GM12878 (cell line): ENCODE measurements at regions not wholly inside any gene's neighbourhood (a gene's known extent, or its start where the extent isn't known, plus 50 kb on each side); places are given as distances from the start of the nearest gene placed in this dataset.
A peak's percentile ranks its signal among the peaks of the same experiment; 100 is the strongest.

Source experiments
- DPF2 ChIP-seq: fragments of 450-650 bp; IDR thresholded peaks from 2 replicates; pipeline ENCODE4 v1.6.1; 2017; ENCODE audit warnings: mild to moderate bottlenecking
- FOXM1 ChIP-seq: IDR thresholded peaks from 2 replicates; pipeline ENCODE4 v1.6.1; 2012; ENCODE audit warnings: low read depth, mild to moderate bottlenecking, inconsistent platforms, low read length, moderate library complexity
- HCFC1 ChIP-seq: fragments of 150-350 bp; IDR thresholded peaks from 2 replicates; pipeline ENCODE4 v1.6.1; 2014; ENCODE audit warnings: low read length
- JUNB ChIP-seq: IDR thresholded peaks from 2 replicates; pipeline ENCODE4 v1.6.1; 2016; ENCODE audit warnings: antibody characterized with exemption, mild to moderate bottlenecking
- MXI1 ChIP-seq: fragments of 150-350 bp; IDR thresholded peaks from 2 replicates; pipeline ENCODE4 v1.6.1; 2011; ENCODE audit warnings: low read depth, mild to moderate bottlenecking, inconsistent platforms, low read length, improper control_type of control experiment
- NFXL1 ChIP-seq: fragments of 450-650 bp; IDR thresholded peaks from 2 replicates; pipeline ENCODE4 v1.6.1; 2017; ENCODE audit warnings: antibody characterized with exemption, mild to moderate bottlenecking, borderline replicate concordance
- NFYA ChIP-seq: IDR thresholded peaks from 2 replicates; pipeline ENCODE4 v1.6.1; 2011; ENCODE audit warnings: low read depth, mild to moderate bottlenecking, low read length, improper control_type of control experiment, borderline replicate concordance
- NFYB ChIP-seq: IDR thresholded peaks from 2 replicates; pipeline ENCODE4 v1.6.1; 2011; ENCODE audit warnings: low read depth, mild to moderate bottlenecking, low read length, improper control_type of control experiment, moderate library complexity; ENCODE audit not compliant: insufficient read depth
- NRF1 ChIP-seq: conservative IDR thresholded peaks from 2 replicates; pipeline ENCODE4 v1.6.1; 2011; ENCODE audit warnings: mild to moderate bottlenecking, low read depth, low read length, improper control_type of control experiment
- RAD21 ChIP-seq: IDR thresholded peaks from 2 replicates; pipeline ENCODE4 v1.6.1; 2011; ENCODE audit warnings: mild to moderate bottlenecking, low read depth, low read length, moderate library complexity; ENCODE audit not compliant: insufficient read depth
- SIN3A ChIP-seq: IDR thresholded peaks from 2 replicates; pipeline ENCODE4 v1.6.1; 2012; ENCODE audit warnings: low read depth, low read length, improper control_type of control experiment
- SMAD1 ChIP-seq: fragments of 450-650 bp; IDR thresholded peaks from 2 replicates; pipeline ENCODE4 v1.6.1; 2018; ENCODE audit warnings: mild to moderate bottlenecking, low read depth; ENCODE audit not compliant: partially characterized antibody
- SMC3 ChIP-seq: IDR thresholded peaks from 2 replicates; pipeline ENCODE4 v1.6.1; 2011; ENCODE audit warnings: low read length, improper control_type of control experiment, borderline replicate concordance
- TAF1 ChIP-seq: IDR thresholded peaks from 2 replicates; pipeline ENCODE4 v1.6.1; 2011; ENCODE audit warnings: mild to moderate bottlenecking, low read depth, low read length, borderline replicate concordance
- TCF12 ChIP-seq: IDR thresholded peaks from 2 replicates; pipeline ENCODE4 v1.6.1; 2011; ENCODE audit warnings: low read depth, mild to moderate bottlenecking, low read length
- TCF3 ChIP-seq: IDR thresholded peaks from 2 replicates; pipeline ENCODE4 v1.6.1; 2012; ENCODE audit warnings: low read depth, mild to moderate bottlenecking, low read length, borderline replicate concordance; ENCODE audit not compliant: insufficient read depth
- YBX1 ChIP-seq: fragments of 450-650 bp; IDR thresholded peaks from 2 replicates; pipeline ENCODE4 v1.6.1; 2016; ENCODE audit warnings: antibody characterized with exemption
- YY1 ChIP-seq: IDR thresholded peaks from 2 replicates; pipeline ENCODE4 v1.6.1; 2011; ENCODE audit warnings: low read depth, mild to moderate bottlenecking, low read length
- ZNF274 ChIP-seq: IDR thresholded peaks from one replicate; pipeline ENCODE4 v1.8.0; 2011; ENCODE audit not compliant: insufficient read length, insufficient read depth
- TF ChIP-seq, protein P1 (sequence below): fragments of 450-650 bp; IDR thresholded peaks from 2 replicates; pipeline ENCODE4 v1.6.1; 2018; ENCODE audit warnings: borderline replicate concordance, mild to moderate bottlenecking; ENCODE audit not compliant: partially characterized antibody
- TF ChIP-seq, protein P2 (sequence below): fragments of 450-650 bp; IDR thresholded peaks from 2 replicates; pipeline ENCODE4 v1.6.1; 2016; ENCODE audit warnings: mild to moderate bottlenecking
- TF ChIP-seq, protein P3 (sequence below), 3 experiments: IDR thresholded peaks in 2 of 3; conservative IDR thresholded peaks in 1 of 3; 2 replicates each; pipeline ENCODE4 v1.5.1; 2011; ENCODE audit warnings: low read depth in 3 of 3, low read length in 3 of 3, mild to moderate bottlenecking in 3 of 3, control low read depth in 2 of 3, moderate library complexity in 2 of 3, inconsistent platforms in 1 of 3, mixed read lengths in 1 of 3; ENCODE audit not compliant: control insufficient read depth in 2 of 3, insufficient read depth in 1 of 3; ENCODE audit errors: extremely low read depth in 1 of 3
- TF ChIP-seq, protein P4 (sequence below): fragments of 450-650 bp; IDR thresholded peaks from 2 replicates; pipeline ENCODE4 v1.6.1; 2017; ENCODE audit warnings: antibody characterized with exemption, mild to moderate bottlenecking, moderate library complexity

DNA sequence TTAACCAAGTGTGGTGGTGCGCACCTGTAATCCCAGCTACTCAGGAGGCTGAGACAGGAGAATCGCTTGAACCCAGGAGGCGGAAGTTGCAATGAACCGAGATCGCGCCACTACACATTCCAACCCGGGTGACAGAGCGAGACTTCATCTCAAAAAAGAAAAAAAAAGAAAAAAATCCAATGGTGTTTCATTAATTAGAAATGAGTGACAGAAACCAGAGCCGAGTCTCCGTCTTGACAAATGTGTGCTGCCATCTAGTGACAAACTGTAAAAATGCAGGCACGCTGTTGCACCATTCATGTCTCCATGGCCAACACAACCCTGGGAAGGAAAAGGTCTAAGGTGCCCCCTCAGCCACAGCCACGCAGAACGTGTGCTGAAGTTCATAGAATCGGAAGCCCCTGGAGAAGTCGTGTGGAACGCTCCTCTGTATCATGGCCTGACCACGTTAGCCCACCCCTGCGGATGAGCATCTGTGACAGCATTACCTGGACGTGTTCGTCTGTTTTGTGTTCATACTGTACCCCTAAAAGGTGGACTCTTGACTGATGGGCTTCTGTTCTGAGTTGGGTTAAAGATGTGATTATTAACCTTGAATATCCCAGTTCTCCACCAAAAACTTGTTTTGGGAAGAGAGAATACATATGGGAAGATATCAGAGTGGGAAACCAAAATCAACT, 94.9 kb downstream of the LYZL2 start (continued):
- TF ChIP-seq, protein P1, sequence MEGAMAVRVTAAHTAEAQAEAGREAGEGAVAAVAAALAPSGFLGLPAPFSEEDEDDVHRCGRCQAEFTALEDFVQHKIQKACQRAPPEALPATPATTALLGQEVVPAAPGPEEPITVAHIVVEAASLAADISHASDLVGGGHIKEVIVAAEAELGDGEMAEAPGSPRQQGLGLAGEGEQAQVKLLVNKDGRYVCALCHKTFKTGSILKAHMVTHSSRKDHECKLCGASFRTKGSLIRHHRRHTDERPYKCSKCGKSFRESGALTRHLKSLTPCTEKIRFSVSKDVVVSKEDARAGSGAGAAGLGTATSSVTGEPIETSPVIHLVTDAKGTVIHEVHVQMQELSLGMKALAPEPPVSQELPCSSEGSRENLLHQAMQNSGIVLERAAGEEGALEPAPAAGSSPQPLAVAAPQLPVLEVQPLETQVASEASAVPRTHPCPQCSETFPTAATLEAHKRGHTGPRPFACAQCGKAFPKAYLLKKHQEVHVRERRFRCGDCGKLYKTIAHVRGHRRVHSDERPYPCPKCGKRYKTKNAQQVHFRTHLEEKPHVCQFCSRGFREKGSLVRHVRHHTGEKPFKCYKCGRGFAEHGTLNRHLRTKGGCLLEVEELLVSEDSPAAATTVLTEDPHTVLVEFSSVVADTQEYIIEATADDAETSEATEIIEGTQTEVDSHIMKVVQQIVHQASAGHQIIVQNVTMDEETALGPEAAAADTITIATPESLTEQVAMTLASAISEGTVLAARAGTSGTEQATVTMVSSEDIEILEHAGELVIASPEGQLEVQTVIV = no peak
- no peak for TF ChIP-seq ZNF274
- no peak for TF ChIP-seq TCF3
- TF ChIP-seq HCFC1 = no peak
- TF ChIP-seq YY1 = peak; percentile 82
- TF ChIP-seq SIN3A = no peak
- no peak for TF ChIP-seq SMAD1
- TF ChIP-seq, protein P2, sequence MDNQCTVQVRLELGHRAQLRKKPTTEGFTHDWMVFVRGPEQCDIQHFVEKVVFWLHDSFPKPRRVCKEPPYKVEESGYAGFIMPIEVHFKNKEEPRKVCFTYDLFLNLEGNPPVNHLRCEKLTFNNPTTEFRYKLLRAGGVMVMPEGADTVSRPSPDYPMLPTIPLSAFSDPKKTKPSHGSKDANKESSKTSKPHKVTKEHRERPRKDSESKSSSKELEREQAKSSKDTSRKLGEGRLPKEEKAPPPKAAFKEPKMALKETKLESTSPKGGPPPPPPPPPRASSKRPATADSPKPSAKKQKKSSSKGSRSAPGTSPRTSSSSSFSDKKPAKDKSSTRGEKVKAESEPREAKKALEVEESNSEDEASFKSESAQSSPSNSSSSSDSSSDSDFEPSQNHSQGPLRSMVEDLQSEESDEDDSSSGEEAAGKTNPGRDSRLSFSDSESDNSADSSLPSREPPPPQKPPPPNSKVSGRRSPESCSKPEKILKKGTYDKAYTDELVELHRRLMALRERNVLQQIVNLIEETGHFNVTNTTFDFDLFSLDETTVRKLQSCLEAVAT = peak; percentile 68
- no peak for TF ChIP-seq MXI1
- peak; percentile 96 for TF ChIP-seq RAD21
- TF ChIP-seq NFYB = no peak
- TF ChIP-seq FOXM1 = peak; percentile 28; the same call in 1 of the 2 replicates
- no peak for TF ChIP-seq DPF2
- TF ChIP-seq NFYA = no peak
- TF ChIP-seq NRF1 = no peak
- TF ChIP-seq, protein P3, sequence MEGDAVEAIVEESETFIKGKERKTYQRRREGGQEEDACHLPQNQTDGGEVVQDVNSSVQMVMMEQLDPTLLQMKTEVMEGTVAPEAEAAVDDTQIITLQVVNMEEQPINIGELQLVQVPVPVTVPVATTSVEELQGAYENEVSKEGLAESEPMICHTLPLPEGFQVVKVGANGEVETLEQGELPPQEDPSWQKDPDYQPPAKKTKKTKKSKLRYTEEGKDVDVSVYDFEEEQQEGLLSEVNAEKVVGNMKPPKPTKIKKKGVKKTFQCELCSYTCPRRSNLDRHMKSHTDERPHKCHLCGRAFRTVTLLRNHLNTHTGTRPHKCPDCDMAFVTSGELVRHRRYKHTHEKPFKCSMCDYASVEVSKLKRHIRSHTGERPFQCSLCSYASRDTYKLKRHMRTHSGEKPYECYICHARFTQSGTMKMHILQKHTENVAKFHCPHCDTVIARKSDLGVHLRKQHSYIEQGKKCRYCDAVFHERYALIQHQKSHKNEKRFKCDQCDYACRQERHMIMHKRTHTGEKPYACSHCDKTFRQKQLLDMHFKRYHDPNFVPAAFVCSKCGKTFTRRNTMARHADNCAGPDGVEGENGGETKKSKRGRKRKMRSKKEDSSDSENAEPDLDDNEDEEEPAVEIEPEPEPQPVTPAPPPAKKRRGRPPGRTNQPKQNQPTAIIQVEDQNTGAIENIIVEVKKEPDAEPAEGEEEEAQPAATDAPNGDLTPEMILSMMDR (IDR thresholded peaks at IDR 0.05 in 2 of 3, conservative IDR thresholded peaks at IDR 0.05 in 1 of 3; ENCODE audit: control insufficient read depth in 2 of 3, extremely low read depth in 1 of 3, insufficient read depth in 1 of 3, low read depth in 3 of 3, low read length in 3 of 3) = peak; percentile 80 to 88 (median 84)
- no peak for TF ChIP-seq TCF12
- no peak for TF ChIP-seq JUNB
- TF ChIP-seq TAF1 = no peak
- TF ChIP-seq SMC3 = peak; percentile 87
- TF ChIP-seq, protein P4, sequence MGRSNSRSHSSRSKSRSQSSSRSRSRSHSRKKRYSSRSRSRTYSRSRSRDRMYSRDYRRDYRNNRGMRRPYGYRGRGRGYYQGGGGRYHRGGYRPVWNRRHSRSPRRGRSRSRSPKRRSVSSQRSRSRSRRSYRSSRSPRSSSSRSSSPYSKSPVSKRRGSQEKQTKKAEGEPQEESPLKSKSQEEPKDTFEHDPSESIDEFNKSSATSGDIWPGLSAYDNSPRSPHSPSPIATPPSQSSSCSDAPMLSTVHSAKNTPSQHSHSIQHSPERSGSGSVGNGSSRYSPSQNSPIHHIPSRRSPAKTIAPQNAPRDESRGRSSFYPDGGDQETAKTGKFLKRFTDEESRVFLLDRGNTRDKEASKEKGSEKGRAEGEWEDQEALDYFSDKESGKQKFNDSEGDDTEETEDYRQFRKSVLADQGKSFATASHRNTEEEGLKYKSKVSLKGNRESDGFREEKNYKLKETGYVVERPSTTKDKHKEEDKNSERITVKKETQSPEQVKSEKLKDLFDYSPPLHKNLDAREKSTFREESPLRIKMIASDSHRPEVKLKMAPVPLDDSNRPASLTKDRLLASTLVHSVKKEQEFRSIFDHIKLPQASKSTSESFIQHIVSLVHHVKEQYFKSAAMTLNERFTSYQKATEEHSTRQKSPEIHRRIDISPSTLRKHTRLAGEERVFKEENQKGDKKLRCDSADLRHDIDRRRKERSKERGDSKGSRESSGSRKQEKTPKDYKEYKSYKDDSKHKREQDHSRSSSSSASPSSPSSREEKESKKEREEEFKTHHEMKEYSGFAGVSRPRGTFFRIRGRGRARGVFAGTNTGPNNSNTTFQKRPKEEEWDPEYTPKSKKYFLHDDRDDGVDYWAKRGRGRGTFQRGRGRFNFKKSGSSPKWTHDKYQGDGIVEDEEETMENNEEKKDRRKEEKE = no peak
- no peak for TF ChIP-seq YBX1
- TF ChIP-seq NFXL1 = no peak
